ENCODE measurements at regions not wholly inside any gene's neighbourhood (a gene's known extent, or its start where the extent isn't known, plus 50 kb on each side); places are given as distances from the start of the nearest gene placed in this dataset.

DNA sequence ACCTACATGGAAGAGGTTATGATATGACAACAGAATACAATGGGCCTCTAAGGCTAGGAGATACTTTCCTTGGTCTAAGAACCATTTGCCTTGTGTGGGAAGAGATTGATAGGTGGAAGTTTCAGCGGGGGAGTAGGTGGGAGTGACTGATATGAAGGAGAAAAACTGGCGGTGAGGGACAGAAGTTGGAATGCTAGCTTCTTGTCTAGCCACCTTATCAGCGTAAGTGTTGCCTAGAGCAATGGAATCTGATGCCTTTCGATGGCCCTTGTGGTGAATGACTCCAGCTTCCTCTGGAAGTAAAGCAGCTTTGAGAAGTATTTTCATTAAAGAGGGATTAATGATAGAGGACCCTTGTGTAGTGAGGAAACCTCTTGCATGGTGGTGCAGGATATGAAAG lies 121.3 kb upstream of the GULP1 start:
- no peak for DNase-seq
- Histone ChIP-seq H3K36me3 (no peaks in the 10 kb centered on the region), H3K27ac (no peak overlapping the region), H3K9me3 (no peaks in the 10 kb centered on the region), H3K4me3 (no peak overlapping the region), H3K27me3 (ENCODE audit: low read depth) (no peaks in the 10 kb centered on the region), H3K4me1 (no peaks in the 10 kb centered on the region)
- intact Hi-C loops (cut with DNase I): no loop called here
- no peak for TF ChIP-seq CTCF (IDR thresholded peaks at IDR 0.05)
- ATAC-seq: no peak

DNA sequence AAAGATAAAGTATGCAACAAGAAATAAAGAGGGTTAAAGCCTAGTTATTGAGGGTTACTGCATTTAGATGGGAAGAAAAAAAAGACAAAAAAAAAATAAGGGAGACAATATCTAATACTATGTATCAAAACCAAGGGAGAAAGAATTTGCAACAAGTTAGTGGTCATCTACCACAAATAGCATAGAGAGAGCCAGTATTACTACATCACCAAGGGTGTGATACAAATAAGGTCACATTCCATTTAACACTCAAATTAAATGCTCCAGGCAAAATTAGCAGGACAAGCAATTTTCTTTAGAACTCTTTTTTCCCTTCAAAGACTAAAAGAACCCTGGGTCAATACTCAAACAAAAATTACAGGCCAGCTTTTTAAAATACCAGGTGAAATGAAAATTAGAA lies 115.1 kb upstream of the GULP1 start:
- ATAC-seq: no peak
- H3K27me3 ChIP-seq (ENCODE audit: low read depth): no peaks in the 10 kb centered on the region
- no peak overlapping the region for H3K4me3 ChIP-seq
- H3K36me3 ChIP-seq: no peaks in the 10 kb centered on the region
- DNase-seq: no peak
- intact Hi-C loops (cut with DNase I): no loop called here
- H3K4me1 ChIP-seq: no peaks in the 10 kb centered on the region
- no peak for TF ChIP-seq CTCF (IDR thresholded peaks at IDR 0.05)
- no peak overlapping the region for H3K27ac ChIP-seq
- no peaks in the 10 kb centered on the region for H3K9me3 ChIP-seq

- ATAC-seq: no peak
- TF ChIP-seq CTCF (IDR thresholded peaks at IDR 0.05): no peak
- DNase-seq: no peak
- H3K27me3 ChIP-seq (ENCODE audit: low read depth): no peaks in the 10 kb centered on the region
- H3K36me3 ChIP-seq: no peaks in the 10 kb centered on the region
- H3K4me1 ChIP-seq: no peaks in the 10 kb centered on the region
- no peak overlapping the region for H3K4me3 ChIP-seq
- no peaks in the 10 kb centered on the region for H3K9me3 ChIP-seq
- H3K27ac ChIP-seq: no peak overlapping the region
- intact Hi-C loops (cut with DNase I): no loop called here
These were observed 110.4 kb upstream of the GULP1 start for GRCh38 chr2:188181067-188181838.

GRCh38 chr2:188181884-188182283 lies 109.8 kb upstream of the GULP1 start:
- Histone ChIP-seq H3K4me1 (no peaks in the 10 kb centered on the region), H3K36me3 (no peaks in the 10 kb centered on the region), H3K4me3 (no peak overlapping the region), H3K27ac (no peak overlapping the region), H3K27me3 (ENCODE audit: low read depth) (no peaks in the 10 kb centered on the region), H3K9me3 (no peaks in the 10 kb centered on the region)
- no peak for TF ChIP-seq CTCF (IDR thresholded peaks at IDR 0.05)
- DNase-seq: no peak
- intact Hi-C loops (cut with DNase I): no loop called here
- no peak for ATAC-seq

DNA sequence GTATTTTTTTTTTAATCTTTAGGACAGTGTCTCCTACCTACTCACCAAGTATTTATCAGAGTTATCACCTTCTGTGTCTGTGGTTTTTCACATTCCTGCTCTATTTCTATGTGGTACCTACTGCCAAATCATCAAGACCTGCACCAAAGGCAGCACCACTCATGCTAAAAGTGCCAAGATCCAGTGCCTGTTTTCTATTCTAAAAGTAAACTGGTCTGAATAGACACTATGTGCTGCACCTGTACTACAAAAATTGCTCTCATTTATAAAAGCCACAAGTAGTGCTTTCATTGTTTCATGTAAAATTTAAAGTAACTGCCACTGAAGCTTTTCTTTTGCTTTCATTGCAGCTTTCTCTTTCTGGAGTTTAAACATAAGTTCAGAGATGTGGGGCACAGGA lies 103.9 kb upstream of the GULP1 start:
- H3K27me3 ChIP-seq (ENCODE audit: low read depth): no peaks in the 10 kb centered on the region
- intact Hi-C loops (cut with DNase I): no loop called here
- no peaks in the 10 kb centered on the region for H3K36me3 ChIP-seq
- no peak overlapping the region for H3K4me3 ChIP-seq
- H3K4me1 ChIP-seq: no peaks in the 10 kb centered on the region
- no peaks in the 10 kb centered on the region for H3K9me3 ChIP-seq
- no peak for DNase-seq
- no peak for TF ChIP-seq CTCF (IDR thresholded peaks at IDR 0.05)
- H3K27ac ChIP-seq: no peak overlapping the region
- ATAC-seq: no peak
